ENCODE measurements at regions not wholly inside any gene's neighbourhood (a gene's known extent, or its start where the extent isn't known, plus 50 kb on each side); places are given as distances from the start of the nearest gene placed in this dataset.

GRCh38 chr4:41839916-41840854 lies 91.7 kb upstream of the PHOX2B start:
- H3K27ac ChIP-seq = no peak overlapping the region

GRCh38 chr4:41838590-41838989 lies 90.1 kb upstream of the PHOX2B start:
- H3K4me1 ChIP-seq = no peaks in the 10 kb centered on the region
- DNase-seq (ENCODE audit: low spot score in 2 of 2) = no peak
- H3K27ac ChIP-seq = no peak overlapping the region
- no peaks in the 10 kb centered on the region for H3K27me3 ChIP-seq
- no peaks in the 10 kb centered on the region for H3K36me3 ChIP-seq
- no peaks in the 10 kb centered on the region for H3K9me3 ChIP-seq
- TF ChIP-seq POLR2A (IDR thresholded peaks at IDR 0.05) (no peak), CTCF (IDR thresholded peaks at IDR 0.05) (no peak), EP300 (IDR thresholded peaks at IDR 0.05) (no peak)
- H3K4me3 ChIP-seq = no peak overlapping the region

More at GRCh38 chr4:41839916-41840854, 91.7 kb upstream of the PHOX2B start:
- Histone ChIP-seq H3K36me3 (no peaks in the 10 kb centered on the region), H3K27me3 (no peaks in the 10 kb centered on the region), H3K4me1 (no peaks in the 10 kb centered on the region), H3K9me3 (no peaks in the 10 kb centered on the region), H3K4me3 (no peak overlapping the region)
- DNase-seq (ENCODE audit: low spot score in 2 of 2) = no peak
- WGBS, 2 donors = 26 to 28% methylated on average over 8 of the region's 8 CpGs
- TF ChIP-seq CTCF (IDR thresholded peaks at IDR 0.05) = no peak
- no peak for TF ChIP-seq POLR2A (IDR thresholded peaks at IDR 0.05)
- no peak for TF ChIP-seq EP300 (IDR thresholded peaks at IDR 0.05)

- WGBS, 2 donors = 54 to 68% methylated on average over 3 of the region's 3 CpGs
- no peaks in the 10 kb centered on the region for H3K4me1 ChIP-seq
- no peak overlapping the region for H3K27ac ChIP-seq
- no peaks in the 10 kb centered on the region for H3K9me3 ChIP-seq
- H3K36me3 ChIP-seq = no peaks in the 10 kb centered on the region
- no peak overlapping the region for H3K4me3 ChIP-seq
- no peak for DNase-seq (ENCODE audit: low spot score in 2 of 2)
- no peaks in the 10 kb centered on the region for H3K27me3 ChIP-seq
- TF ChIP-seq EP300 (IDR thresholded peaks at IDR 0.05) (no peak), POLR2A (IDR thresholded peaks at IDR 0.05) (no peak), CTCF (IDR thresholded peaks at IDR 0.05) (no peak)
These were observed 86.9 kb upstream of the PHOX2B start for GRCh38 chr4:41835321-41835995.

- peak in 1 of 2 donors; percentile 6 for DNase-seq (ENCODE audit: low spot score in 2 of 2)
- Histone ChIP-seq H3K4me3 (no peak overlapping the region), H3K9me3 (no peaks in the 10 kb centered on the region), H3K4me1 (no peaks in the 10 kb centered on the region), H3K36me3 (no peaks in the 10 kb centered on the region), H3K27me3 (no peaks in the 10 kb centered on the region), H3K27ac (no peak overlapping the region)
- WGBS, 2 donors = 22 to 33% methylated on average over 1 of the region's 1 CpG
- no peak for TF ChIP-seq CTCF (IDR thresholded peaks at IDR 0.05)
- TF ChIP-seq EP300 (IDR thresholded peaks at IDR 0.05) = no peak
- no peak for TF ChIP-seq POLR2A (IDR thresholded peaks at IDR 0.05)
These were observed 84.4 kb upstream of the PHOX2B start for GRCh38 chr4:41832961-41833360.

GRCh38 chr4:41822325-41822724 lies 73.8 kb upstream of the PHOX2B start:
- no peaks in the 10 kb centered on the region for H3K36me3 ChIP-seq
- no peak overlapping the region for H3K4me3 ChIP-seq
- H3K4me1 ChIP-seq = no peaks in the 10 kb centered on the region
- TF ChIP-seq EP300 (IDR thresholded peaks at IDR 0.05) = no peak
- no peak for TF ChIP-seq POLR2A (IDR thresholded peaks at IDR 0.05)
- TF ChIP-seq CTCF (IDR thresholded peaks at IDR 0.05) = no peak
- H3K9me3 ChIP-seq = no peaks in the 10 kb centered on the region
- H3K27ac ChIP-seq = no peak overlapping the region
- WGBS, 2 donors = 86 to 87% methylated on average over 4 of the region's 4 CpGs
- H3K27me3 ChIP-seq = no peaks in the 10 kb centered on the region
- DNase-seq (ENCODE audit: low spot score in 2 of 2) = no peak
